OCI-LY1 (cell line): ENCODE measurements at regions not wholly inside any gene's neighbourhood (a gene's known extent, or its start where the extent isn't known, plus 50 kb on each side); places are given as distances from the start of the nearest gene placed in this dataset.

Experiments used
- H2AFZ ChIP-seq: fragments of 200-600 bp; sonication (generic), shearing (Covaris generic); 2 replicates; pipeline ENCODE4 v1.6.0; 2014; ENCODE audit warnings: antibody characterized with exemption, mild to moderate bottlenecking, low read length
- H3F3A ChIP-seq: fragments of 200-600 bp; sonication (generic), shearing (Covaris generic); 2 replicates; pipeline ENCODE4 v1.6.0; 2014; ENCODE audit warnings: mild to moderate bottlenecking, antibody characterized with exemption, low read length, moderate library complexity; ENCODE audit not compliant: insufficient read depth
- H3K27ac ChIP-seq: fragments of 200-600 bp; sonication (generic); 2 replicates; pipeline ENCODE4 v1.5.1; 2014; ENCODE audit warnings: low read length, mixed run types, mild to moderate bottlenecking, low read depth; ENCODE audit not compliant: poor library complexity, severe bottlenecking
- H3K27me3 ChIP-seq: fragments of 200-600 bp; sonication (generic); 2 replicates; pipeline ENCODE4 v1.6.0; 2014; ENCODE audit warnings: antibody characterized with exemption, mild to moderate bottlenecking, low read length, moderate library complexity; ENCODE audit not compliant: insufficient read depth
- H3K36me3 ChIP-seq: fragments of 200-600 bp; sonication (generic); 2 replicates; pipeline ENCODE4 v1.6.1; 2014; ENCODE audit warnings: mild to moderate bottlenecking, antibody characterized with exemption, low read length, moderate library complexity, mixed read lengths; ENCODE audit not compliant: insufficient read depth
- H3K4me1 ChIP-seq: fragments of 200-600 bp; sonication (generic); 2 replicates; pipeline ENCODE4 v1.5.1; 2014; ENCODE audit warnings: mild to moderate bottlenecking, low read length, moderate library complexity; ENCODE audit not compliant: insufficient read depth, severe bottlenecking
- H3K4me2 ChIP-seq: fragments of 200-600 bp; sonication (generic), shearing (Covaris generic); 2 replicates; pipeline ENCODE4 v1.6.1; 2014; ENCODE audit warnings: low read length
- H3K4me3 ChIP-seq: fragments of 200-600 bp; sonication (generic); 2 replicates; pipeline ENCODE4 v1.5.1; 2014; ENCODE audit warnings: low read length, low read depth, mild to moderate bottlenecking, mixed read lengths; ENCODE audit not compliant: poor library complexity, severe bottlenecking
- H3K79me2 ChIP-seq: fragments of 200-600 bp; shearing (Covaris generic); 2 replicates; pipeline ENCODE4 v1.6.1; 2016; ENCODE audit warnings: mixed run types, low read length, mixed read lengths; ENCODE audit not compliant: insufficient read depth
- H3K9ac ChIP-seq: fragments of 200-600 bp; sonication (generic), shearing (Covaris generic); 2 replicates; pipeline ENCODE4 v1.6.1; 2014; ENCODE audit warnings: mild to moderate bottlenecking, low read length, mixed read lengths
- H3K9me2 ChIP-seq: fragments of 200-600 bp; sonication (generic), shearing (Covaris generic); 2 replicates; pipeline ENCODE4 v1.6.1; 2014; ENCODE audit warnings: low read depth, mild to moderate bottlenecking, low read length, mixed read lengths
- H3K9me3 ChIP-seq: fragments of 200-600 bp; shearing (Covaris generic); 2 replicates; pipeline ENCODE4 v1.6.1; 2014; ENCODE audit warnings: low read length, mixed read lengths
- H4K20me1 ChIP-seq: fragments of 200-600 bp; sonication (generic), shearing (Covaris generic); 2 replicates; pipeline ENCODE4 v1.6.0; 2016; ENCODE audit warnings: mild to moderate bottlenecking, low read length; ENCODE audit not compliant: insufficient read depth
- CTCF ChIP-seq: fragments of 200-600 bp; sonication (generic), shearing (Covaris generic); IDR thresholded peaks from 2 replicates; pipeline ENCODE4 v1.5.1; 2017; ENCODE audit warnings: mild to moderate bottlenecking, antibody characterized with exemption, low read length, moderate library complexity, mixed read lengths
- EZH2 ChIP-seq: fragments of 200-600 bp; sonication (generic), shearing (Covaris generic); IDR thresholded peaks from 2 replicates; pipeline ENCODE4 v1.8.0; 2017; ENCODE audit warnings: borderline replicate concordance, mixed run types, mild to moderate bottlenecking, antibody characterized with exemption, low read length, moderate library complexity, mixed read lengths

GRCh38 chr3:40615918-40616819 is 91.4 kb downstream of the ZNF621 start:
- no peaks in the 10 kb centered on the region for H3K79me2 ChIP-seq
- no peaks in the 10 kb centered on the region for H3K9me2 ChIP-seq
- H3K4me3 ChIP-seq: no peak overlapping the region
- no peak overlapping the region for H3K4me2 ChIP-seq
- H3K27me3 ChIP-seq: no peaks in the 10 kb centered on the region
- H3K9ac ChIP-seq: no peak overlapping the region
- TF ChIP-seq CTCF (no peak), EZH2 (no peak)
- no peaks in the 10 kb centered on the region for H3K4me1 ChIP-seq
- no peaks in the 10 kb centered on the region for H3K9me3 ChIP-seq
- H3K27ac ChIP-seq: no peak overlapping the region
- H4K20me1 ChIP-seq: no peaks in the 10 kb centered on the region
- no peaks in the 10 kb centered on the region for H3K36me3 ChIP-seq
- H3F3A ChIP-seq: no peaks in the 10 kb centered on the region
- no peak overlapping the region for H2AFZ ChIP-seq

- H2AFZ ChIP-seq: no peak overlapping the region
- H3K36me3 ChIP-seq: no peaks in the 10 kb centered on the region
- no peak overlapping the region for H3K4me2 ChIP-seq
- H3K9ac ChIP-seq: no peak overlapping the region
- H4K20me1 ChIP-seq: no peaks in the 10 kb centered on the region
- TF ChIP-seq EZH2 (no peak), CTCF (no peak)
- no peaks in the 10 kb centered on the region for H3K27me3 ChIP-seq
- H3K9me3 ChIP-seq: no peaks in the 10 kb centered on the region
- H3F3A ChIP-seq: no peaks in the 10 kb centered on the region
- no peaks in the 10 kb centered on the region for H3K9me2 ChIP-seq
- H3K4me3 ChIP-seq: no peak overlapping the region
- H3K4me1 ChIP-seq: no peaks in the 10 kb centered on the region
- H3K27ac ChIP-seq: no peak overlapping the region
- H3K79me2 ChIP-seq: no peaks in the 10 kb centered on the region
Observed at GRCh38 chr3:40617084-40617483, 92.3 kb downstream of the ZNF621 start.

GRCh38 chr3:40618158-40618557 is 93.4 kb downstream of the ZNF621 start:
- TF ChIP-seq CTCF (no peak), EZH2 (no peak)
- Histone ChIP-seq H4K20me1 (no peaks in the 10 kb centered on the region), H3K27ac (no peak overlapping the region), H3K27me3 (no peaks in the 10 kb centered on the region), H3K4me2 (no peak overlapping the region), H3F3A (no peaks in the 10 kb centered on the region), H3K9me3 (no peaks in the 10 kb centered on the region), H3K4me1 (no peaks in the 10 kb centered on the region), H3K79me2 (no peaks in the 10 kb centered on the region), H3K4me3 (no peak overlapping the region), H3K36me3 (no peaks in the 10 kb centered on the region), H3K9me2 (no peaks in the 10 kb centered on the region), H3K9ac (no peak overlapping the region), H2AFZ (no peak overlapping the region)
